ENCODE measurements at regions not wholly inside any gene's neighbourhood (a gene's known extent, or its start where the extent isn't known, plus 50 kb on each side); places are given as distances from the start of the nearest gene placed in this dataset.

DNA sequence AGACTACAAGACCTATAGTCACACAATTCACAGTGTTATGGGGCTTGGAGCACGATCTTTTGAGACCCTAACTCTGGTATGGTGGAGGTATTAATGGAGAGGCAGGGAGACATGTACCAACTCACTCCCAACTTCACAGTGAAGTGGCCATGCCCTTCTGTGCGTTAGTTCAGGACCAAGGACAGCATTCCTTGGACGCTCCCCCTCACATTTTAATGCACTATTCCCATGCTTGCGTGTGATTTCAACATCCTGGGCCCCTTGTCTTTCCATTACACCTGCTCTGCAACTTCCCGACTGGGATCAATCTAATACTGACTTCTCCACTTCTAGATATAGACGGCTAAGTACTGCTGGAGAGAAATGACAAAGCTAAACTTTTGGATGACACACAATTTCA lies 72.7 kb downstream of the PLCE1 start:
- no peaks in the 10 kb centered on the region for H3K9me3 ChIP-seq (ENCODE audit: control insufficient read depth, low read length)
- H3K27ac ChIP-seq (ENCODE audit: low read depth, low read length, severe bottlenecking), result no peak overlapping the region
- H3K4me3 ChIP-seq (ENCODE audit: extremely low read depth, insufficient read depth, low read length, poor library complexity, severe bottlenecking), result no peak overlapping the region
- H3K4me1 ChIP-seq (ENCODE audit: control insufficient read depth, insufficient read depth, low read length, poor library complexity, severe bottlenecking), result no peaks in the 10 kb centered on the region
- H3K36me3 ChIP-seq (ENCODE audit: control insufficient read depth, insufficient read depth, low read length), result no peaks in the 10 kb centered on the region
- WGBS, 2 experiments (ENCODE audit: insufficient coverage in 2 of 2), result 26 to 49% methylated on average over 5 of the region's 6 CpGs

DNA sequence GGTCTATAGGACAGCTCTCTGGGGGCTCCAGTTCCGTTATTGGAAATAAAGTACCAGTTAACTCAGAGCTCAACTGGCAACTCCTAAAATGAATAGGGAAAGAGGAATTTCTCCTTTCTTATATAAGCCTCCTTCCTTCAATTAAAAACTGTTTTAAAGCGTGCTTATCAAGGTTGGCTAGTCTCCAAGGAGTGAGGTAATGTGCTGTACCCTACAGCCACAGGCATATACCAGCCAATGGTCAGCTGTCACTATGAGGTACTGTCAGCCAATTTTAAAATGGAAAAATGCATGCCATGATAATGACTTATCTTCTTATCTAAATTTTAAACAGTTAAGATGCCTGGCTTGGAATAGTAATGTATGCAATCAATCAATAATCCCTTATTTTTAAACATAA lies 76.2 kb downstream of the PLCE1 start:
- Histone ChIP-seq H3K36me3 (ENCODE audit: control insufficient read depth, insufficient read depth, low read length) (no peaks in the 10 kb centered on the region), H3K4me3 (ENCODE audit: extremely low read depth, insufficient read depth, low read length, poor library complexity, severe bottlenecking) (no peak overlapping the region), H3K4me1 (ENCODE audit: control insufficient read depth, insufficient read depth, low read length, poor library complexity, severe bottlenecking) (no peaks in the 10 kb centered on the region), H3K9me3 (ENCODE audit: control insufficient read depth, low read length) (no peaks in the 10 kb centered on the region), H3K27ac (ENCODE audit: low read depth, low read length, severe bottlenecking) (no peak overlapping the region)
- WGBS, 2 experiments (ENCODE audit: insufficient coverage in 2 of 2), result 100% methylated on average over 1 of the region's 2 CpGs; no CpG with 5 or more reads in 1 of the 2 experiments

DNA sequence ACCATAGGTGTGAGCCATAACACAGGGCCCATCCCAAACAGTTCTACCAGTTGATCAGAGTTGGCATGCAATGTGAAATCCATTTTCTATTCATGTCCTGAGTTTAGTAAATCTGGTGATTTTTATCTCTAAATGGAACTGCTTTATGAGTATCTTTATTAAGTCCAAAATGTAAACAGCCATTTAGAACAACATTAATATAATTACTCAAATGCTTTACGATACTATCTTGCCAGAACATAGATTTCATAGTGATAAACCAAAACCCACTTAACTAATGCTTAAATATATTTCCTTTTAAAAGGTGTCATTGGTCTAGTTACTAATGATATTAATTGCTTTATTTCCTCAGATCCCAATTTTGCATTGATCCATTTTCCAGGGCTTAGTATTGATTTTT lies 80.7 kb downstream of the PLCE1 start:
- Histone ChIP-seq H3K36me3 (ENCODE audit: control insufficient read depth, insufficient read depth, low read length) (no peaks in the 10 kb centered on the region), H3K9me3 (ENCODE audit: control insufficient read depth, low read length) (no peaks in the 10 kb centered on the region), H3K4me3 (ENCODE audit: extremely low read depth, insufficient read depth, low read length, poor library complexity, severe bottlenecking) (no peak overlapping the region), H3K27ac (ENCODE audit: low read depth, low read length, severe bottlenecking) (no peak overlapping the region), H3K4me1 (ENCODE audit: control insufficient read depth, insufficient read depth, low read length, poor library complexity, severe bottlenecking) (no peaks in the 10 kb centered on the region)
- 80% methylated on average over 1 of the region's 1 CpG; no CpG with 5 or more reads in 1 of the 2 experiments for WGBS, 2 experiments (ENCODE audit: insufficient coverage in 2 of 2)

DNA sequence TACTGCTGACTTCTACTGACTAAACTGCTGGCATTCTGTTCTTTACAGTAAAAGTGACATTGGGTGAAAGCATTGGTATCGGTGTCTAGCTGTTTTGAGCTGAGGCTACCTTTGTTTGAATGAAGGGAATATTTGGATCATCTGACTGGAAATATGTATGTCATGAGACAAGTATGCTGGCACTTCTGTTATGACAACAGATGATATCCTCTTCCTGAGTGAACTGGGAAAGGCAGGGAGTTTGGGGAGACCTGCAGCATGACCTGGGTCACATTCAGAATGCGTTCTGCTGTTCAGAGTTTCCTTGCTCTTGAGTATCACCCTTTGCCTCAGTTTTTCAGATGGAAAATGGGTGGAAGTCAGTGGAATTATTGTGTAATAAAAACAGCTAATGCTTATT lies 81.8 kb downstream of the PLCE1 start:
- Histone ChIP-seq H3K4me1 (ENCODE audit: control insufficient read depth, insufficient read depth, low read length, poor library complexity, severe bottlenecking) (no peaks in the 10 kb centered on the region), H3K4me3 (ENCODE audit: extremely low read depth, insufficient read depth, low read length, poor library complexity, severe bottlenecking) (no peak overlapping the region), H3K36me3 (ENCODE audit: control insufficient read depth, insufficient read depth, low read length) (no peaks in the 10 kb centered on the region), H3K27ac (ENCODE audit: low read depth, low read length, severe bottlenecking) (no peak overlapping the region), H3K9me3 (ENCODE audit: control insufficient read depth, low read length) (no peaks in the 10 kb centered on the region)
- 85 to 100% methylated on average over 2 of the region's 2 CpGs for WGBS, 2 experiments (ENCODE audit: insufficient coverage in 2 of 2)

DNA sequence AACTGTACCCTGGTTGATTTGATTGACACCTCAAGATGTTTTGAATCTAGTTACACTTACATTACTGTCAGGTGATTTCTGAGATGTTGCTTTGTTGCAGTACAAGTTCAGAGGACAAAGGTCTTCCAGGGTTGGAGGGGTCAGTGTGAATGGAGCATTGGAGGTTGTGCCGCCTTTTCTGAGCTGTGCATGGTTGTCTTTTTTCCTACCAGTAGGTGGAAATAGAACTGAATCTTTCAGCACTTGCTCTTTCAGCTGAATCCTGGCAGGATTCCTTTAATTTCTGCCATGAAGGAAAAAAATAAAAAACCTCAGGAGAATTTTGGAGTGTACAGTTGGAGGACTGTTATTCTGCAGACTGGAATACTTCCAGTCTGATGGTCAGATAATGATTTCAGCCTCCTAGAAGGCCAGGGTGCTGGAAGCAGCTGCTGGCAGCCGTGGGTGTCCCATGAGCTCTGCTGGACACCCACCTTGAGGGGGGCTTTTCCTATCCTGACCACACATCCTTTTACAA lies 82.7 kb downstream of the PLCE1 start:
- Histone ChIP-seq H3K27ac (ENCODE audit: low read depth, low read length, severe bottlenecking) (no peak overlapping the region), H3K36me3 (ENCODE audit: control insufficient read depth, insufficient read depth, low read length) (no peaks in the 10 kb centered on the region), H3K9me3 (ENCODE audit: control insufficient read depth, low read length) (no peaks in the 10 kb centered on the region), H3K4me3 (ENCODE audit: extremely low read depth, insufficient read depth, low read length, poor library complexity, severe bottlenecking) (no peak overlapping the region), H3K4me1 (ENCODE audit: control insufficient read depth, insufficient read depth, low read length, poor library complexity, severe bottlenecking) (no peaks in the 10 kb centered on the region)
- WGBS, 2 experiments (ENCODE audit: insufficient coverage in 2 of 2), result 86 to 100% methylated on average over 1 to 2 of the region's 2 CpGs

DNA sequence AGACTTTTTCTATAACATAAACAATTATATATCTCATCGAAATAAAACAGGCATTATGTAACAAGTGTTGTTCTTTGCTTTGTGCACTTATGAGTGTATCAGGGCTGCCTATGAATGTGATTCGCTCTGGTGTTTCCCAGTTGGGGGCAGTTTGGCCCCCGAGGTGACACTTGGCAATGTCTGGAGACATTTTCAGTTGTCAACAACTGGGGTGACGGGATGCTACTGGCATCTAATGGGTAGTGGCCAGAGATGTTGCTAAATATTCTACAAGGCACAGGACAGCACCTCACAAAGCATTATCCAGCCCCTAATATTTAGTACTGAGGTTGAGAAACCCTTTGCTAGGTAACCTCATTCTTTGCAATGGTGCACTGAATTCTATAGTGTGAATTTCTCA lies 83.3 kb downstream of the PLCE1 start:
- Histone ChIP-seq H3K4me3 (ENCODE audit: extremely low read depth, insufficient read depth, low read length, poor library complexity, severe bottlenecking) (no peak overlapping the region), H3K36me3 (ENCODE audit: control insufficient read depth, insufficient read depth, low read length) (no peaks in the 10 kb centered on the region), H3K4me1 (ENCODE audit: control insufficient read depth, insufficient read depth, low read length, poor library complexity, severe bottlenecking) (no peaks in the 10 kb centered on the region), H3K27ac (ENCODE audit: low read depth, low read length, severe bottlenecking) (no peak overlapping the region), H3K9me3 (ENCODE audit: control insufficient read depth, low read length) (no peaks in the 10 kb centered on the region)
- WGBS, 2 experiments (ENCODE audit: insufficient coverage in 2 of 2), result 83 to 86% methylated on average over 1 to 3 of the region's 4 CpGs

DNA sequence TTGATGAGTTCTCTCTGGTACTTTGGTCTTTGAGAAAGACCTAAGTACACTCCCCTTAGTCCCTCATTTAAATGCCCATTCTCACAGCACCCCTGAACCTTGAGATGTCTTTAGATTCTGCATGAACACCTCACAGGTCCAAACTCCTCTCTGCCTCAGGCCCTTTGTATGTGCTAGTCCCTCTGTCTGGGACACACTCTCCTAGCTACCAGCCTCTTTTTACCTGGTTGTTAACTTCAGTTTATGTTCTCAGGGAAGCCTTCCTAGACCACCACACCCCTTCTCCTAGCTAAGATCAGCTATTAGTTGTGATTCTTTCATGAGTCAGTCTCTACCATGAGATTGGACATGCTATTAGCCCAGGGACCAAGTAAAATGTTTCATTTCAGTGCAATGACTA lies 86.4 kb downstream of the PLCE1 start:
- Histone ChIP-seq H3K27ac (ENCODE audit: low read depth, low read length, severe bottlenecking) (no peak overlapping the region), H3K36me3 (ENCODE audit: control insufficient read depth, insufficient read depth, low read length) (no peaks in the 10 kb centered on the region), H3K4me1 (ENCODE audit: control insufficient read depth, insufficient read depth, low read length, poor library complexity, severe bottlenecking) (peaks cover 8% of the 10 kb centered on the region), H3K9me3 (ENCODE audit: control insufficient read depth, low read length) (no peaks in the 10 kb centered on the region), H3K4me3 (ENCODE audit: extremely low read depth, insufficient read depth, low read length, poor library complexity, severe bottlenecking) (no peak overlapping the region)

DNA sequence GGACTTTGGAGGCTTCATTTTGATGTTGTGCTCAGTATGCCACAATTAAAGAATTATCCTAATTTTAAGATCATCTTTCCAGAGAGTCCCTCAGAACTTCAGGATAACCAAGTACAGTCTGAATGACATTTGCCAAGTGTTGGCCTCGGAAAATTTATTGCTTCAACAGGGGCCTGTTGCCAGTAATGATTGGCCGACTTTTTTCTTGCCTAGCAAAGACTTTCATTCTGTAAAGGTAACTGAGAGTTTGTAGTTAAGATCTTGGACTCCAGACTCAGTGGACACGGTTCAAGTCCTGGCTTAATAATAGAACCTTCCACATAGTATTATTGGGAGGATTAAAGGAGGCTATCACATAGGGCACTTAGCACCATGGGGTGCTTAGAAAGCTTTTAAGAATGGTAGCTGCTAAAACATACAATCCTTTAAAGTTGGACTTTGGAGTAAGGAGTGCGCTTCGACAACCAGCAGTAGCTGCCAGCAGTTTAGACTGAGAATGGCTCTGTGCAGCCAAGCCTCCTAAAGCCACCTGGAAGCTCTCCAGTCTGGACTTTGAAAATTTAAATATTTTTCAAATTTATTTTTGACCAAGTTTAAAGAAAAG lies 90.0 kb downstream of the PLCE1 start:
- WGBS, 2 experiments (ENCODE audit: insufficient coverage in 2 of 2), result 91 to 100% methylated on average over 3 to 4 of the region's 5 CpGs
- no peak overlapping the region for H3K27ac ChIP-seq (ENCODE audit: low read depth, low read length, severe bottlenecking)
- no peaks in the 10 kb centered on the region for H3K36me3 ChIP-seq (ENCODE audit: control insufficient read depth, insufficient read depth, low read length)
- H3K4me3 ChIP-seq (ENCODE audit: extremely low read depth, insufficient read depth, low read length, poor library complexity, severe bottlenecking), result no peak overlapping the region
- no peaks in the 10 kb centered on the region for H3K9me3 ChIP-seq (ENCODE audit: control insufficient read depth, low read length)
- peaks cover 18% of the 10 kb centered on the region for H3K4me1 ChIP-seq (ENCODE audit: control insufficient read depth, insufficient read depth, low read length, poor library complexity, severe bottlenecking)

DNA sequence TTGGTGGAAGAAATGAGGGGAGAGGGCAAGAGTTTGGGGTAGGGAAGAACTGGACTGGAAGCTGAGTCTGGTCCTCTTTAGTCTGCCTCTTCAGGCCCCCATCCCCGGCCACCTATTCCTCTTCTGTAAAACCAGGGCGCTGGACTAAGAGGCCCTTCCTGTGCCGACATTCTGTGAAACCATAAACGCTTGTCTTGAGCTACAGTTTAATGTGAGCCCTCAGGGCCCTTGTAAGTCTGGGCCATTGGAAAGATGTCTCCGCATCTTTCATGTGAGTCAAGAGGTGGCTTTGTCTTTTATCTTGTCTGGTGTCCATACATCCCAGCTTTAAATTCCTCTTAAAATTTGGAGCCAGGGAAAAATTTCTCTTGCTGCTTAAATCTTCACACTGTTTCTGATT lies 90.6 kb downstream of the PLCE1 start:
- H3K27ac ChIP-seq (ENCODE audit: low read depth, low read length, severe bottlenecking), result no peak overlapping the region
- H3K9me3 ChIP-seq (ENCODE audit: control insufficient read depth, low read length), result no peaks in the 10 kb centered on the region
- no peaks in the 10 kb centered on the region for H3K36me3 ChIP-seq (ENCODE audit: control insufficient read depth, insufficient read depth, low read length)
- WGBS, 2 experiments (ENCODE audit: insufficient coverage in 2 of 2), result 77 to 87% methylated on average over 3 to 5 of the region's 5 CpGs
- H3K4me3 ChIP-seq (ENCODE audit: extremely low read depth, insufficient read depth, low read length, poor library complexity, severe bottlenecking), result no peak overlapping the region
- H3K4me1 ChIP-seq (ENCODE audit: control insufficient read depth, insufficient read depth, low read length, poor library complexity, severe bottlenecking), result peaks cover 18% of the 10 kb centered on the region

DNA sequence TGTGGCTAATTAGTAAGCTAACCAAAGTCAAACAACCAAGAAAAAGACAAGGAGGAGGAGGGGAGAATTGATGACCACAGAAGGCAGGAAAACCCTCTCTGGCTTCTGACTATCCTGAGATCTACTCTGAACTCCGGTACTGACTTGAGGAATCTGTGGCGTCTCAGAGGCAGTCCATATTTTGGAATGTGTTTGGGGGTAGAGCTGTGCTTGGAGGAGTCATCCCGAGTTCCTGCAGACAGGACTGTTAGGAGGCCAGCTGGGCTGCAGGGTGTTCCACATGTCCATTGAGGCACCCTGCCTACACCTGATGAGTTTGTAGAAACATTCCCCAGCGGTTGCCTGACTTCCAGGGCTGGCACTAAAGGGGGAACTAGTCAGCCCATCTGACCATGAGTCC lies 91.6 kb downstream of the PLCE1 start:
- no peak overlapping the region for H3K4me3 ChIP-seq (ENCODE audit: extremely low read depth, insufficient read depth, low read length, poor library complexity, severe bottlenecking)
- H3K27ac ChIP-seq (ENCODE audit: low read depth, low read length, severe bottlenecking), result no peak overlapping the region
- WGBS, 2 experiments (ENCODE audit: insufficient coverage in 2 of 2), result 82 to 100% methylated on average over 2 to 4 of the region's 4 CpGs
- H3K36me3 ChIP-seq (ENCODE audit: control insufficient read depth, insufficient read depth, low read length), result no peaks in the 10 kb centered on the region
- peaks cover 18% of the 10 kb centered on the region for H3K4me1 ChIP-seq (ENCODE audit: control insufficient read depth, insufficient read depth, low read length, poor library complexity, severe bottlenecking)
- H3K9me3 ChIP-seq (ENCODE audit: control insufficient read depth, low read length), result no peaks in the 10 kb centered on the region

DNA sequence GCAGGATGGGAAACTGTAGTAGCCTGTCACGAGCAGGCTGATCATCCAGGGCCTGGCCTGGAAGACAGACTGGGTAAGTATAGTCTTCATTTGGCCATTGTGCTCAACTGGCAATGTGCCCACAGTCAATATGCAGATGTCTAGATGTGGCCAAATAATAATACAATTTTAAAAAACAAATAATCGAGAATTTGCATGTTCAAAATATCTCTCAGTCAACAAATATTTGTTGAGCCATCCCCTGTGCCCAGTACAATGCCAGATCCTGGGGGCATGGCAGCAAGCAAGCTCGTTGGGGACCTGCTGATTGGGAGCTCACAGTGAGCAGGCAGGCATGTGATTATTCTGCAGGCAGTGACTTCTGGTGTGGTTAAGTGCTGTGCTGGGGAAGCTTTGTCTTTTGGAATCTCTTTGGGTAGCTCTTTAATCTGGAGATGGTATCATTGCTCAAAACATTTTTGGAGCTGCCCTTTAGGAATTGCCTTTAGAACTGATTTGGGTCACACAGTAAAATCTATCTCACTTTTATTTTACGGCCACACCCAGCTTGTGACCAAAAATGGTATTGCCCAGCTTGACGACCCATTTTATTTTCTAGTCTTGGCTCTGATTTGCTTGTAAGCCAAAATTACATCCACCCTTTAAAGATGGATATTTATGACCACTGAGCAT lies 92.2 kb downstream of the PLCE1 start:
- peaks cover 18% of the 10 kb centered on the region for H3K4me1 ChIP-seq (ENCODE audit: control insufficient read depth, insufficient read depth, low read length, poor library complexity, severe bottlenecking)
- H3K4me3 ChIP-seq (ENCODE audit: extremely low read depth, insufficient read depth, low read length, poor library complexity, severe bottlenecking), result no peak overlapping the region
- no peaks in the 10 kb centered on the region for H3K36me3 ChIP-seq (ENCODE audit: control insufficient read depth, insufficient read depth, low read length)
- H3K27ac ChIP-seq (ENCODE audit: low read depth, low read length, severe bottlenecking), result no peak overlapping the region
- no peaks in the 10 kb centered on the region for H3K9me3 ChIP-seq (ENCODE audit: control insufficient read depth, low read length)
- WGBS, 2 experiments (ENCODE audit: insufficient coverage in 2 of 2), result 81 to 84% methylated on average over 4 to 5 of the region's 5 CpGs

Data from mesodermal cell (in vitro differentiated cells).